SK-N-SH (cell line): ENCODE measurements at regions not wholly inside any gene's neighbourhood (a gene's known extent, or its start where the extent isn't known, plus 50 kb on each side); places are given as distances from the start of the nearest gene placed in this dataset.

Experiments used
- CTCF ChIA-PET: fragments of 300-600, 350-600 bp; formaldehyde crosslinking; extraction: SDS; loops from one replicate; lab custom pipeline; 2021; lab: Yijun Ruan, JAX
- POLR2A ChIA-PET: fragments of 350-600 bp; sonication (Branson Sonifier 250); formaldehyde crosslinking; extraction: SDS; loops from one replicate; lab custom pipeline; 2020; ENCODE audit warnings: antibody characterized with exemption, inconsistent platforms; lab: Yijun Ruan, JAX
- DNase-seq: peaks from one replicate; pipeline ENCODE4 v3.0.0; 2012
- H2AFZ ChIP-seq: fragments of 200-600 bp; sonication (generic); 2 replicates; pipeline ENCODE4 v1.8.1; 2016; ENCODE audit warnings: antibody characterized with exemption, mild to moderate bottlenecking, low read depth
- H3F3A ChIP-seq: fragments of 200-600 bp; sonication (generic); replicated peaks from 2 replicates; pipeline ENCODE3; 2016; ENCODE audit warnings: antibody characterized with exemption, mild to moderate bottlenecking; ENCODE audit not compliant: insufficient read depth
- H3K27ac ChIP-seq, 2 experiments: fragments of 200-500 bp in 1 of 2; fragments of 200-600 bp in 1 of 2; sonication (Bioruptor generic) in 1 of 2; sonication (generic), shearing (Covaris generic) in 1 of 2; 2 replicates each; pipeline versions ENCODE4 v1.5.1 to v1.6.1; 2014 to 2016; ENCODE audit warnings: low read depth in 2 of 2, inconsistent platforms in 1 of 2, low read length in 1 of 2, mild to moderate bottlenecking in 1 of 2, mixed read lengths in 1 of 2
- H3K27me3 ChIP-seq: fragments of 200-600 bp; sonication (generic), shearing (Covaris generic); 2 replicates; pipeline ENCODE4 v1.6.1; 2016; ENCODE audit warnings: mixed run types; ENCODE audit not compliant: insufficient read depth
- H3K36me3 ChIP-seq, 2 experiments: fragments of 200-500 bp in 1 of 2; fragments of 200-600 bp in 1 of 2; sonication (Bioruptor generic) in 1 of 2; sonication (generic) in 1 of 2; replicated peaks in 1 of 2; 2 replicates each; pipeline versions ENCODE3 to v1.5.1; 2014 to 2016; ENCODE audit warnings: low read length in 1 of 2, mild to moderate bottlenecking in 1 of 2; ENCODE audit not compliant: insufficient read depth in 2 of 2, control insufficient read depth in 1 of 2
- H3K4me1 ChIP-seq, 2 experiments: fragments of 200-500 bp in 1 of 2; fragments of 200-600 bp in 1 of 2; sonication (Bioruptor generic) in 1 of 2; sonication (generic), shearing (Covaris generic) in 1 of 2; 2 replicates each; pipeline versions ENCODE4 v1.5.1 to v1.6.1; 2014 to 2016; ENCODE audit warnings: low read depth in 1 of 2, low read length in 1 of 2, mixed run types in 1 of 2; ENCODE audit not compliant: insufficient read depth in 2 of 2, control insufficient read depth in 1 of 2
- H3K4me2 ChIP-seq: fragments of 200-600 bp; sonication (generic), shearing (Covaris generic); 2 replicates; pipeline ENCODE4 v1.6.1; 2017; ENCODE audit warnings: mixed run types
- H3K4me3 ChIP-seq, 2 experiments: fragments of 200-500 bp in 1 of 2; fragments of 200-600 bp in 1 of 2; sonication (Bioruptor generic) in 1 of 2; sonication (generic), shearing (Covaris generic) in 1 of 2; 2 replicates each; pipeline versions ENCODE4 v1.5.1 to v1.8.1; 2014 to 2016; ENCODE audit warnings: low read depth in 2 of 2, inconsistent platforms in 1 of 2, low read length in 1 of 2, mild to moderate bottlenecking in 1 of 2, mixed read lengths in 1 of 2, moderate library complexity in 1 of 2
- H3K79me2 ChIP-seq: fragments of 200-600 bp; sonication (generic); 2 replicates; pipeline ENCODE4 v1.8.1; 2017; ENCODE audit warnings: mild to moderate bottlenecking; ENCODE audit not compliant: insufficient read depth
- H3K9ac ChIP-seq: fragments of 200-600 bp; sonication (generic); 2 replicates; pipeline ENCODE4 v1.6.1; 2017; ENCODE audit warnings: mixed run types
- H3K9me2 ChIP-seq: fragments of 200-600 bp; sonication (generic); 2 replicates; pipeline ENCODE4 v1.6.1; 2017; ENCODE audit warnings: mixed run types
- H3K9me3 ChIP-seq: fragments of 200-600 bp; sonication (generic); 2 replicates; pipeline ENCODE4 v1.6.1; 2017; ENCODE audit warnings: mixed run types, mild to moderate bottlenecking, moderate library complexity
- H4K20me1 ChIP-seq: fragments of 200-600 bp; sonication (generic); 2 replicates; pipeline ENCODE4 v1.6.1; 2017; ENCODE audit warnings: mild to moderate bottlenecking, mixed run types; ENCODE audit not compliant: insufficient read depth
- CHD2 ChIP-seq: fragments of 150-350 bp; IDR thresholded peaks from 2 replicates; pipeline ENCODE4 v1.6.1; 2018; ENCODE audit warnings: low read length; ENCODE audit not compliant: partially characterized antibody
- CTCF ChIP-seq: fragments of 200-600 bp; sonication (generic); IDR thresholded peaks from 2 replicates; pipeline ENCODE4 v1.6.1; 2017; ENCODE audit warnings: antibody characterized with exemption, mild to moderate bottlenecking, moderate library complexity
- EZH2phosphoT487 ChIP-seq: fragments of 200-600 bp; sonication (generic); IDR thresholded peaks from 2 replicates; pipeline ENCODE4 v1.6.1; 2017; ENCODE audit warnings: low read depth, mixed run types, mild to moderate bottlenecking, antibody characterized with exemption, moderate library complexity, borderline replicate concordance
- FOSL2 ChIP-seq: IDR thresholded peaks from 2 replicates; pipeline ENCODE4 v1.4.0; 2012; ENCODE audit warnings: low read depth, mild to moderate bottlenecking, moderate library complexity, borderline replicate concordance
- GABPA ChIP-seq: IDR thresholded peaks from 2 replicates; pipeline ENCODE4 v1.4.0; 2012; ENCODE audit warnings: low read depth, mild to moderate bottlenecking
- IRF3 ChIP-seq: fragments of 150-350 bp; IDR thresholded peaks from 2 replicates; pipeline ENCODE4 v1.6.1; 2016; ENCODE audit warnings: mild to moderate bottlenecking, low read depth, low read length
- MAX ChIP-seq: IDR thresholded peaks from 2 replicates; pipeline ENCODE4 v1.4.0; 2012; ENCODE audit warnings: low read depth
- MXI1 ChIP-seq: IDR thresholded peaks from 2 replicates; pipeline ENCODE4 v1.6.1; 2012; ENCODE audit warnings: mild to moderate bottlenecking, low read depth, low read length, improper control_type of control experiment
- PBX3 ChIP-seq: IDR thresholded peaks from 2 replicates; pipeline ENCODE4; 2012
- RAD21 ChIP-seq: IDR thresholded peaks from 2 replicates; pipeline ENCODE4 v1.6.1; 2012; ENCODE audit warnings: mild to moderate bottlenecking, low read length
- RCOR1 ChIP-seq: fragments of 150-350 bp; IDR thresholded peaks from 2 replicates; pipeline ENCODE4 v1.6.1; 2017; ENCODE audit warnings: antibody characterized with exemption, low read length
- REST ChIP-seq: IDR thresholded peaks from 2 replicates; pipeline ENCODE4 v1.6.1; 2012; ENCODE audit warnings: mild to moderate bottlenecking, low read depth, low read length, moderate library complexity
- RFX5 ChIP-seq: IDR thresholded peaks from 2 replicates; pipeline ENCODE4 v1.6.1; 2012; ENCODE audit warnings: mild to moderate bottlenecking, improper control_type of control experiment, low read length
- RXRA ChIP-seq: IDR thresholded peaks from 2 replicates; pipeline ENCODE4 v1.4.0; 2012; ENCODE audit warnings: low read depth, mild to moderate bottlenecking, borderline replicate concordance
- SIN3A ChIP-seq: IDR thresholded peaks from 2 replicates; pipeline ENCODE4 v1.6.1; 2012; ENCODE audit warnings: low read depth, mild to moderate bottlenecking, low read length, moderate library complexity, borderline replicate concordance
- TEAD4 ChIP-seq: IDR thresholded peaks from 2 replicates; pipeline ENCODE4 v1.4.0; 2012; ENCODE audit warnings: mild to moderate bottlenecking, borderline replicate concordance; ENCODE audit not compliant: insufficient read depth
- USF2 ChIP-seq: fragments of 150-350 bp; IDR thresholded peaks from 2 replicates; pipeline ENCODE4 v1.6.1; 2017; ENCODE audit warnings: antibody characterized with exemption, low read length, low read depth, borderline replicate concordance
- YY1 ChIP-seq: IDR thresholded peaks from 2 replicates; pipeline ENCODE4 v1.4.0; 2012; ENCODE audit warnings: low read depth, mild to moderate bottlenecking
- ZBTB33 ChIP-seq: IDR thresholded peaks from 2 replicates; pipeline ENCODE4 v1.4.0; 2012; ENCODE audit warnings: low read depth, borderline replicate concordance
- WGBS: methylation state at CpG from one replicate; pipeline ENCODE4 v1.1.6; 2017; ENCODE audit warnings: low lambda C conversion rate; 5-methylcytosine and 5-hydroxymethylcytosine counted together

- H3K4me1 ChIP-seq, result no peaks in the 10 kb centered on the region
- TF ChIP-seq YY1 (no peak), MXI1 (no peak), MAX (no peak), RXRA (no peak), EZH2phosphoT487 (no peak), PBX3 (no peak), RFX5 (no peak), CTCF (no peak), RCOR1 (no peak), IRF3 (no peak), GABPA (no peak), SIN3A (no peak), TEAD4 (no peak), FOSL2 (no peak), REST (no peak), CHD2 (no peak), ZBTB33 (no peak), RAD21 (no peak), USF2 (no peak)
- H3K4me2 ChIP-seq, result no peak overlapping the region
- CTCF ChIA-PET, result no interaction called here
- no peak overlapping the region for H3K9ac ChIP-seq
- H3F3A ChIP-seq, result no peaks in the 10 kb centered on the region
- no peaks in the 10 kb centered on the region for H3K9me3 ChIP-seq
- H3K27ac ChIP-seq, result no peak overlapping the region
- no peak overlapping the region for H3K4me3 ChIP-seq
- no peaks in the 10 kb centered on the region for H3K9me2 ChIP-seq
- no peaks in the 10 kb centered on the region for H3K79me2 ChIP-seq
- no peaks in the 10 kb centered on the region for H3K27me3 ChIP-seq
- WGBS, result 33% methylated on average over 5 of the region's 5 CpGs
- H4K20me1 ChIP-seq, result no peaks in the 10 kb centered on the region
- no peaks in the 10 kb centered on the region for H3K36me3 ChIP-seq
- DNase-seq, result no peak
- no peak overlapping the region for H2AFZ ChIP-seq
- POLR2A ChIA-PET, result no interaction called here
Observed at GRCh38 chr20:39717936-39718335, 755.8 kb downstream of the DHX35 start.
